ENCODE measurements at regions not wholly inside any gene's neighbourhood (a gene's known extent, or its start where the extent isn't known, plus 50 kb on each side); places are given as distances from the start of the nearest gene placed in this dataset.
"Not testable (repeated sequence)": the region's sequence is repeated elsewhere in the genome, so short reads cannot be mapped to it uniquely, and the experiment has no call there.

DNA sequence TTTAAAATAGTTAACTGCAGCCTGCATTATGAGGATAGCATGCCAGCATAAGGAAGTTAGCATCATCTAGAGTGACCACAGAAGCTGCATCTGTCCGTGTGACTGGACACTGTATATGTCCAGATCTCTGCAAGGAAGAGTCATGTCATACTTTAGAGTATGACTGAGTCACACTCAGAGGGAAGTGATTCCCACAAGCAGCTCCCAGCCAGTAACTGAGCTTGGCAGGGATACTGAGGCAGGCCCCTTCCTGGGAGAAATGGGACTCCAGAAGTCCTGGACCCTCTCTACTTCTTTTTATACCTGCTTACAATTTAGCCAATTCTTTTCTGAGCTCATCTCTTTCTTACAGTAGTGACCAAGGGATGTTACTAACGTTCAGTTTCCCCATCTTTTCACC lies 2975.9 kb downstream of the RPIA start:
- not testable (repeated sequence) for DNase-seq

DNA sequence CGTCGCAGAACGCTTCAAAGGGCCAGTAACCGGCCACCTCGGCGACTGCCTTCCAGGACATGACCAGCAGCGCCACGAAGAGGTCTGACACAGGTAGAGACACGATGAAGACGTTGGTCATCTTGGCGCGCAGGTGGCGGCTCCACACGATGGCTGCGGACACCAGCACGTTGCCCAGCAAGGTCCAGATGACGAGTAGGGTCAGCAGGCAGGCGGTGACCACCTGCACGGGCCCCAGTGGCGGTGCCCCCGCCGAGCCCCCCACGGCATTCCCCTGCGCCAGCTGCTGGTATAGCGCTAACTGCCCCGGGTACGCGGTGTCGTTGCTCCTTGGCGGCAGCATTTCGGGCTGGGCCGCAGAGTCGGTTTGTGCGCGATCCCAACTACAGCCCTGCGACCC lies 2994.1 kb downstream of the RPIA start:
- not testable (repeated sequence) for DNase-seq

DNA sequence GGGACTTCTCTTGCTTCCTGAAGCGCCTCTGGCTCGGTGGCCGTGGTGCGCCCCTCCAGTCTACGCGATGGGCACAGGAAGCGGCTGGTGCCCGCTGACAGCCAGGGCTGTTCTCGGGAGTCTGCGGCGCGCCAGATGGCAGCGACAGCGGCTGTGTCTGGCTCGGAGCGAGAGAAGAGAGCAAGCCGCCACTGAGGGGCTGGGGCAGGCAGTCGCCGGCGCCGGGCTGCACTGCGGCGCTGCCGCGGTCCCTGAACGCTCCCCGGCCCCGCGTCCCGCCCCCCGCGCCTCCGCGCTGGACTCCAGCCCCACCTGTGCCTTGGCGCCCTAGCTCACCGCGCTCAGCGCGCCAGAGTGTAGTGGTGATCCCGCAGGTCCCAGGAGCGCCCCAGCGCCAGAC lies 2994.6 kb downstream of the RPIA start:
- DNase-seq = not testable (repeated sequence)

All from CD4-positive, alpha-beta T cell treated with Interleukin-10 for 1 hour (primary cell).